C4-2B (cell line): ENCODE measurements at regions not wholly inside any gene's neighbourhood (a gene's known extent, or its start where the extent isn't known, plus 50 kb on each side); places are given as distances from the start of the nearest gene placed in this dataset.
A peak's percentile ranks its signal among the peaks of the same experiment; 100 is the strongest.

Experiments
- H3K27ac ChIP-seq: fragments of 450-650 bp; 2 replicates; pipeline ENCODE4 v1.5.1; 2017
- ZFX ChIP-seq: fragments of 450-650 bp; IDR thresholded peaks from 2 replicates; pipeline ENCODE4 v1.6.1; 2017
- TF ChIP-seq, protein P1 (sequence below): fragments of 450-650 bp; conservative IDR thresholded peaks from 2 replicates; pipeline ENCODE4 v1.5.1; 2017; ENCODE audit warnings: mild to moderate bottlenecking

DNA sequence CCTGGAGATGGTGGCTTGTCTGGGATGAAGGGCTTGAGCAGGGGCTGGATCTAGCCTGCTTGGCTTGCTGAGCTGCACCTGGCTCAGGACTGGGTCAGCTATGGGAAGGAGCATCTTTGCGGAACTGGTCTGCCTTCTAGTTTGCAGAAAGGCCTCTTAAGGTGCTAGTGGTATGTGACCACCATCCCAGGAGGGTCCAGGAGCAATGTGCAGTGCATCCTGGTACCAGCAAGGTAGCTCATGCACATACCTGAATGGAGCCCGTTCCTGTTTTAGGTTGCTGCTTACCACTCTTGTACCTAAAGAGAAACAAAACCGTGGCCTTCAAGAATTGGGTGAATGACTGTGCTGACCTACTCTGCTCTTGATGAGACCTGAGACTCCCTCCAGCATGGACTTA lies 118.6 kb upstream of the PELI1 start:
- H3K27ac ChIP-seq, result no peak overlapping the region
- TF ChIP-seq, protein P1, sequence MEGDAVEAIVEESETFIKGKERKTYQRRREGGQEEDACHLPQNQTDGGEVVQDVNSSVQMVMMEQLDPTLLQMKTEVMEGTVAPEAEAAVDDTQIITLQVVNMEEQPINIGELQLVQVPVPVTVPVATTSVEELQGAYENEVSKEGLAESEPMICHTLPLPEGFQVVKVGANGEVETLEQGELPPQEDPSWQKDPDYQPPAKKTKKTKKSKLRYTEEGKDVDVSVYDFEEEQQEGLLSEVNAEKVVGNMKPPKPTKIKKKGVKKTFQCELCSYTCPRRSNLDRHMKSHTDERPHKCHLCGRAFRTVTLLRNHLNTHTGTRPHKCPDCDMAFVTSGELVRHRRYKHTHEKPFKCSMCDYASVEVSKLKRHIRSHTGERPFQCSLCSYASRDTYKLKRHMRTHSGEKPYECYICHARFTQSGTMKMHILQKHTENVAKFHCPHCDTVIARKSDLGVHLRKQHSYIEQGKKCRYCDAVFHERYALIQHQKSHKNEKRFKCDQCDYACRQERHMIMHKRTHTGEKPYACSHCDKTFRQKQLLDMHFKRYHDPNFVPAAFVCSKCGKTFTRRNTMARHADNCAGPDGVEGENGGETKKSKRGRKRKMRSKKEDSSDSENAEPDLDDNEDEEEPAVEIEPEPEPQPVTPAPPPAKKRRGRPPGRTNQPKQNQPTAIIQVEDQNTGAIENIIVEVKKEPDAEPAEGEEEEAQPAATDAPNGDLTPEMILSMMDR, result no peak
- no peak for TF ChIP-seq ZFX

DNA sequence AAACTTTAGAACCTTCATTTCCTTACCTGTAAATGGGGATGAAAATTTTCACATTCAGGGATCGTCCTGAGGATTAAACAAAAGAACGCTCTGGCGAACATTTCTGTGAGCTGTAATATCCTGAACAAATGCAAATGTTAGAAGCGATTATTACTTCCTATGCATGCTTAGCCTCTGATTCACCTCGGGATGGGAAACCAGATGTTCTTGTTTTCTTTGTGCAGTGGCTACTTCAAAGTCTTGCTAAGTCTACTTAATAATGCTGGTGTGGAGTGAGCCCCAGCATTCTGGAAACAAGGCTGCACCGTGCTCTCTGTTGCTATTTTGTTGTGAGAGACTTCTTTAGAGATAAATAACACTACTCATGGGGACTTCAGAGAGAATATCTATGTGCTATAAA lies 119.1 kb upstream of the PELI1 start:
- no peak for TF ChIP-seq ZFX
- TF ChIP-seq, protein P1, result no peak
- no peak overlapping the region for H3K27ac ChIP-seq

DNA sequence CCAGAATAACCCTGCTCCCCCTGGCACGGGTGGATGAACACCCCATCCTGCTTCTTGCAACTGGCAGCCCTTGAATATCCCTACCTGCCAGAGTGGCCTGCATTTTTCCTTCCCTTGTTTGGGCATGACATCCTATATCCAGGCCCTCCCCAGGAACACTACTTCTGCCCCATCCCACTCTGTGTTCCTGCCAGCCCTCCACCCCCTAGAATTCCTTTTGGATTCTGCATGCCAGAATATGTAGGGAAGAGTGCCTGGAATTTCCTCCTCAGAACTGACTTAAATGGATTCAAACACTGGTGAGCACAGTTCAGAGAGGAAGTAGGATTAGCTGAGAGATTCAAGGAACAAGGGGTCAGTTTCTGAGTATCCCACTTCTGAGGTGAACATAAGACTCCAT lies 123.5 kb upstream of the PELI1 start:
- H3K27ac ChIP-seq, result no peak overlapping the region
- TF ChIP-seq, protein P1, result no peak
- no peak for TF ChIP-seq ZFX

DNA sequence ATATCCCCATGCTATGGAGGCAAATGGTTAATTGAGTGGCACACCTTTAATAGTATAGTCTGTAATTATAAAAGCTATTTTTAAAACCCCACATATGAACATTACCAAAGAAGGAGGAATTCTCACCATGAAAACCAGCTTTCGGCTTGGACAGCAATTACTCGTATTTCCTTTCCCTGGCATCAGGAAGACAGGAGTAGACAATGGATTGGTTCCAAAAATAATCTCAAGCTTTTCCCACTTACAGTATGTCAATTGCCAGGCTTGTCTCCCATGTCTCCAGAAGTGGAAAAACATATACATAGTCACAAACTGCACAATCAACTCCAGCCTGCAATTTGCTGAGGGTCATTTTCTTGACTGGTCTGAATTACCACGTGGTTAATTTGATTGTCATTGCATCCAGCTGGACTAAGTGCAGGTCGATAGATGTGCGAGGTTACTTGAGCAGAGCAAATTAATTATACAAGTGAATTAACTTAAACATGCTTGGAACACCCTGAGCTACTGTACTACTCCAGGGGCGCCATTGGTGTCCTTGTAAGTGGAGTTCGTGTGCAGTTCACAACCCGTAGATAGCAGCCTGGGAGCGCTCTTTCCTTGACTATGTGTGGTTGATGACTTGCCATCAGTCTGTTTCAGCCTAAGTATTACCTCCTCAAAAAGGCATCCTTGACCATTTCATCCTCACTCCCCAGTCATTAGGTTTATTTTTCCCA lies 124.3 kb upstream of the PELI1 start:
- no peak for TF ChIP-seq ZFX
- TF ChIP-seq, protein P1, result no peak
- no peak overlapping the region for H3K27ac ChIP-seq

DNA sequence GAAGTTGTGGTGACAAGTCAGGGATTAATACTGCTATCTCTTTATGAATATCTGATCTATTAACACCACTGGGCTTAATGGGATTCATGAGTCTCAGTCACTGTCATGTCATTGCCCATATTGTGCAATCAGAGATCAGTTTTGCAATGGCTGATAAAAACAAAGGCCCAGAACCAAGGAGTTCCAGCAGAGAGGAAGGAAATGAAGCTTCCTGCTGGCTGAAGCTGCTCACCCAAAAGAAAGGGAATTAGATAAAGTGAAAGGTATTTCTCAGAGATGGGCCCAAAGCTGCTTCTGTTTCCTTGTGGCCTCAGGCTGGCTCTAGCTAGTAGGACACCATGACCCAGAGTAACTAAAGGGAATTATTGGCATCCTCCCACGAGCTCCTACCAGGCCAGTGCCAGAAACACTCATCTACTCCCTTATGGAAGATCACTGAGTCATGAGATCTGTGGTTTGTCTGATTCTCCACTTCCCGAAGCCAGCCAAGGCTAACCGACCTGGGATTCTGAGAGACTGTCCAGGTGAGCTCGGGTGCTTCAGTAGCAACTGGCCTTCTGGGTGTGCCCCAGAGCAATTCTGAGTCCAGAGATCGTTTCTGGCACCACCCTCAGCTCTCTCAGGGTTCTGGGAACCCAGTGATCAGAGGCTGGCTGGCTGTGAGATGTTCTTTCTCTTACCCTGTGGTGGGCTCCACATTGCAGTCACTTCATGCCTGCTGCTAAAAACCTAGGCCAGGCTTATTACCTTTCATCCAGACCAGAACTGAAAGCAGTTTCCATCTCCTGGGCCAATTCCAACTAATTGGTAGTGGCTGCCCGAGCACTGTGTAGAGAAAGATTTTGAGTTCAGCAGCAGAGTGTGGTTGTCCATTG lies 129.5 kb upstream of the PELI1 start:
- peak overlapping the region; percentile 41; the same call in 1 of the 2 replicates for H3K27ac ChIP-seq
- TF ChIP-seq, protein P1, result no peak
- TF ChIP-seq ZFX, result no peak

DNA sequence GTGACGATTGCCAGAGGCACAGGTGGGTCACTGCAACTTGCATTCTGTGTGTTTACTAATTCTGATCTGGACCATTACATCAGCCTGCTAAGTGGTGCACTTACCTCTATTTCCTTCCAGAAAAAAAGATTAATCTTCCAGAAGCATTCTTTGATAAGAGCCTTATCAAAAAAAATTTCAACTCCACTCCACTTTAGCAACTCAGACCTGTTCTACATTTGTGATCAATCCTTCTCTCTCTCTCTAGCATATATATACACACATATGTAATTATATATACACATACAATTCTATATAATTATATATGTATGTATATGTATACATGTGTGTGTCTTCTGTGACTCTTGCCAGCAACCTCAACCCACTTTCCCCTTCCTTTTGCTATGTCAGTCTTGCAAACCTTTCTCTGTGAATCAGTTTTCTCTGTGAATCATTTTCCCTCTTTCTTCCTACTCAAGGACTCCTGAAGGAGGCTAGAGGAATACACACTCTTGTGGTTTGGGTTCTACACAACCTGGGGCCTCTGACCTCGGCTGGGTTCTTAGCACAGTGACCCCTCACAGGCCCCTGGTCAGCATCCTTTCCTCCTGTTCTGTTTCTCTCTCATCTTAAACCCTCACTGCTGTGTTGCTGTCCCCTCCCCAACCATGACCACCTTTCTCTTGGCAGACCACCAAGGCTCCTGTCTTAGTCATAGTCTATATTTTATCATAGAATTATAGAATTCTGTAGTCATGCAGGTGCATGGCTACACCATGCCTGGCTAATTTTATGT lies 130.4 kb upstream of the PELI1 start:
- no peak overlapping the region for H3K27ac ChIP-seq
- TF ChIP-seq, protein P1, result no peak
- TF ChIP-seq ZFX, result no peak

DNA sequence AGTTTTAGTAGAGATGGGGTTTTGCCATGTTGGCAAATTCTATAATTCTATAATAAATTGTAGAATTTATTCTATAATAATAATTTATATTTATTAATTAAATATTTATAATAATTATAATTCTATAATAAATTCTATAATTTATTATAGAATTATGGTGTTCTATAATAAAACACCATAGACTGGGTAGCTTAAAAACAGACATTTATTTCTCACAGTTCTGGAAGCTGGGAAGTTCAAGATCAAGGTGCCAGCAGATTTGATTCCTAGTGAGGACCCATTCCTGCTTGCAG lies 130.9 kb upstream of the PELI1 start:
- TF ChIP-seq, protein P1, result no peak
- no peak for TF ChIP-seq ZFX

More for the DNA sequence above, 130.9 kb upstream of the PELI1 start:
- H3K27ac ChIP-seq, result no peak overlapping the region
